SK-N-SH treated with all-trans-retinoic acid at 6 μM for 48 hours (cell line): ENCODE measurements at regions not wholly inside any gene's neighbourhood (a gene's known extent, or its start where the extent isn't known, plus 50 kb on each side); places are given as distances from the start of the nearest gene placed in this dataset.

Experiments
- ESRRG ChIP-seq: fragments of 250-450 bp; sonication (Bioruptor Pico); IDR thresholded peaks from 2 replicates; pipeline ENCODE4 v1.6.1; 2021; ENCODE audit warnings: mild to moderate bottlenecking
- ISL1 ChIP-seq: fragments of 250-450 bp; sonication (Bioruptor Pico); IDR thresholded peaks from 2 replicates; pipeline ENCODE4 v2.1.2; 2022; ENCODE audit warnings: mild to moderate bottlenecking, moderate library complexity
- PATZ1 ChIP-seq: fragments of 250-450 bp; sonication (Bioruptor Pico); IDR thresholded peaks from 2 replicates; pipeline ENCODE4 v1.8.0; 2020; ENCODE audit warnings: mild to moderate bottlenecking, moderate library complexity, borderline replicate concordance
- POU6F1 ChIP-seq: fragments of 250-450 bp; sonication (Bioruptor Pico); IDR thresholded peaks from 2 replicates; pipeline ENCODE4 v1.8.0; 2021; ENCODE audit warnings: low read depth, mild to moderate bottlenecking, moderate library complexity, borderline replicate concordance
- RARB ChIP-seq: fragments of 250-450 bp; sonication (Bioruptor Pico); IDR thresholded peaks from 2 replicates; pipeline ENCODE4 v1.8.0; 2021; ENCODE audit warnings: mild to moderate bottlenecking, moderate library complexity
- SNAI2 ChIP-seq: fragments of 250-450 bp; sonication (Bioruptor Pico); IDR thresholded peaks from 2 replicates; pipeline ENCODE4 v1.5.0; 2020; ENCODE audit warnings: mild to moderate bottlenecking, moderate library complexity
- TCF4 ChIP-seq: fragments of 250-450 bp; sonication (Bioruptor Pico); IDR thresholded peaks from 2 replicates; pipeline ENCODE4 v1.8.0; 2021; ENCODE audit warnings: mild to moderate bottlenecking, moderate library complexity, borderline replicate concordance
- ZNF8 ChIP-seq: fragments of 450-650 bp; formaldehyde crosslinking; IDR thresholded peaks from 2 replicates; pipeline ENCODE4 v1.5.0; 2020; ENCODE audit warnings: mild to moderate bottlenecking, moderate library complexity

GRCh38 chr11:86124251-86125233, 55.7 kb upstream of the PICALM start:
- TF ChIP-seq SNAI2 (no peak), TCF4 (no peak), PATZ1 (CRISPR knock-in tag) (no peak), ESRRG (CRISPR knock-in tag) (no peak), POU6F1 (no peak), ZNF8 (CRISPR knock-in tag) (no peak), RARB (CRISPR knock-in tag) (no peak), ISL1 (CRISPR knock-in tag) (no peak)
